Fibroblast of gingiva (primary cell): ENCODE measurements at regions not wholly inside any gene's neighbourhood (a gene's known extent, or its start where the extent isn't known, plus 50 kb on each side); places are given as distances from the start of the nearest gene placed in this dataset.
"Not testable (repeated sequence)": the region's sequence is repeated elsewhere in the genome, so short reads cannot be mapped to it uniquely, and the experiment has no call there.

Experiments
- DNase-seq: peaks from one replicate; pipeline ENCODE4 v3.0.0-alpha.2; 2011; ENCODE audit warnings: low read depth

- no peak for DNase-seq
These were observed 50.8 kb upstream of the PCSK1 start for GRCh38 chr5:96483878-96484277.

GRCh38 chr5:96487859-96488258 lies 54.8 kb upstream of the PCSK1 start:
- peak; percentile 52 for DNase-seq

- DNase-seq: no peak
These were observed 56.5 kb upstream of the PCSK1 start for GRCh38 chr5:96489532-96489931.

- DNase-seq: peak; percentile 57
These were observed 59.5 kb upstream of the PCSK1 start for GRCh38 chr5:96492459-96493047.

GRCh38 chr5:96493219-96493790 lies 60.3 kb upstream of the PCSK1 start:
- DNase-seq: no peak

- DNase-seq: not testable (repeated sequence)
These were observed 62.4 kb upstream of the PCSK1 start for GRCh38 chr5:96495412-96495811.

- DNase-seq: not testable (repeated sequence)
These were observed 64.0 kb upstream of the PCSK1 start for GRCh38 chr5:96497027-96497426.

GRCh38 chr5:96499753-96500345 lies 66.8 kb upstream of the PCSK1 start:
- no peak for DNase-seq

- no peak for DNase-seq
These were observed 69.1 kb upstream of the PCSK1 start for GRCh38 chr5:96501991-96502646.

- DNase-seq: no peak
These were observed 70.6 kb upstream of the PCSK1 start for GRCh38 chr5:96503501-96504236.

- DNase-seq: no peak
These were observed 73.3 kb upstream of the PCSK1 start for GRCh38 chr5:96506376-96506775.

GRCh38 chr5:96506866-96507527 lies 73.9 kb upstream of the PCSK1 start:
- DNase-seq: no peak

GRCh38 chr5:96509316-96509715 lies 76.3 kb upstream of the PCSK1 start:
- no peak for DNase-seq

GRCh38 chr5:96509721-96510350 lies 76.8 kb upstream of the PCSK1 start:
- DNase-seq: peak; percentile 85

- peak; percentile 45 for DNase-seq
These were observed 83.6 kb upstream of the PCSK1 start for GRCh38 chr5:96516631-96517071.

- peak; percentile 63 for DNase-seq
These were observed 84.2 kb upstream of the PCSK1 start for GRCh38 chr5:96517295-96517694.

- no peak for DNase-seq
These were observed 87.3 kb upstream of the PCSK1 start for GRCh38 chr5:96520345-96520744.

GRCh38 chr5:96522635-96523355 lies 89.7 kb upstream of the PCSK1 start:
- no peak for DNase-seq

GRCh38 chr5:96527768-96528661 lies 95.0 kb upstream of the PCSK1 start:
- DNase-seq: no peak
